ENCODE measurements at regions not wholly inside any gene's neighbourhood (a gene's known extent, or its start where the extent isn't known, plus 50 kb on each side); places are given as distances from the start of the nearest gene placed in this dataset.
"Not testable (repeated sequence)": the region's sequence is repeated elsewhere in the genome, so short reads cannot be mapped to it uniquely, and the experiment has no call there.

GRCh38 chr10:131385161-131385872, 73.8 kb upstream of the TCERG1L start:
- TF ChIP-seq CTCF, POLR2A, EP300 (IDR thresholded peaks at IDR 0.05): not testable (repeated sequence)
